ENCODE measurements at regions not wholly inside any gene's neighbourhood (a gene's known extent, or its start where the extent isn't known, plus 50 kb on each side); places are given as distances from the start of the nearest gene placed in this dataset.
"Not testable (repeated sequence)": the region's sequence is repeated elsewhere in the genome, so short reads cannot be mapped to it uniquely, and the experiment has no call there.

DNA sequence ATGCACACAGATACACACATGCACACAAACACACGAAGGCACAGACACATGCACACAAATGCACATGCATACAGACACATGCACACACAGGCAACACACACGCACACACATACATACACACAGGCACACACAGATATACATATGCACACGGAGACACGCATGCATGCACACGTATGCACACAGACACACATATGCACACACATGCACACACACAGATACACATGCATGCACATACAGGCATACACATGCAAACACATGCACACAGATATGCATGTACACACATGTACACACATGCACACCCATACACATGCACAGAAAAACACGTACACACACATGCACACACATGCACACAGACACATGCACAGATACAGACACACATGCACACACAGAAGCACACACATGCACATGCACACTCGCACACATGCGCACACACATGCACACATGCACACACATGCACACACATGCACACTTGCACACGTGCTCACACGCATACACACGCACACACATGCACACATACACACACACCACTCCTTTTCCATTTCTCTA, 70.8 kb upstream of the ALDH3B2 start:
- Histone ChIP-seq H3K4me3 (ENCODE audit: low read depth, low read length) (no peak overlapping the region), H3K27me3 (replicated peaks) (no peaks in the 10 kb centered on the region), H3K27ac (no peak overlapping the region), H3K36me3 (replicated peaks) (no peaks in the 10 kb centered on the region)
- no peak for DNase-seq
- TF ChIP-seq, protein P1, sequence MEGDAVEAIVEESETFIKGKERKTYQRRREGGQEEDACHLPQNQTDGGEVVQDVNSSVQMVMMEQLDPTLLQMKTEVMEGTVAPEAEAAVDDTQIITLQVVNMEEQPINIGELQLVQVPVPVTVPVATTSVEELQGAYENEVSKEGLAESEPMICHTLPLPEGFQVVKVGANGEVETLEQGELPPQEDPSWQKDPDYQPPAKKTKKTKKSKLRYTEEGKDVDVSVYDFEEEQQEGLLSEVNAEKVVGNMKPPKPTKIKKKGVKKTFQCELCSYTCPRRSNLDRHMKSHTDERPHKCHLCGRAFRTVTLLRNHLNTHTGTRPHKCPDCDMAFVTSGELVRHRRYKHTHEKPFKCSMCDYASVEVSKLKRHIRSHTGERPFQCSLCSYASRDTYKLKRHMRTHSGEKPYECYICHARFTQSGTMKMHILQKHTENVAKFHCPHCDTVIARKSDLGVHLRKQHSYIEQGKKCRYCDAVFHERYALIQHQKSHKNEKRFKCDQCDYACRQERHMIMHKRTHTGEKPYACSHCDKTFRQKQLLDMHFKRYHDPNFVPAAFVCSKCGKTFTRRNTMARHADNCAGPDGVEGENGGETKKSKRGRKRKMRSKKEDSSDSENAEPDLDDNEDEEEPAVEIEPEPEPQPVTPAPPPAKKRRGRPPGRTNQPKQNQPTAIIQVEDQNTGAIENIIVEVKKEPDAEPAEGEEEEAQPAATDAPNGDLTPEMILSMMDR (IDR thresholded peaks at IDR 0.05; ENCODE audit: low read depth, low read length, missing control alignments): no peak
- in situ Hi-C loops (cut with HindIII; ENCODE audit: low pct_ligation_motif_present, low sequenced_read_pairs): no loop called here

DNA sequence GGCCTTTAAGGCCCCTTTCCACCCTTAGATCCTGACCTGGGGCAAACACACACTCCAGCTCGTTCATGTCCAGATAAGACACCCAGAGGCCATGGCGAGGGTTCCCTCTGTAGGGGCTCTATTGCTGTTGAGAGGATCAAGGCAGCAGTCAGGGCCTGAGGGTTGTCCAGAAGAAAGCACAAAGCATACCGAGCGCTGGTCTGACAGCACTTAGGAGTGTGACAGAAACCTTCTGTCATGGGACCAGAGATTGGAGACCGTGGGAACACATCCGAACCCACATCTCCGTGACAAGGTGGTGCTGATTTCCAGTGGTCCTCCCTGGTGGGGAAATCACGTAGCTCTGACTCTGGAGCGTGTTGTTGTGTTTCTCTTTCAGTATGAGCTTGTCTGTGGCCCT, 69.8 kb upstream of the ALDH3B2 start:
- H3K27ac ChIP-seq; DNase-seq; H3K4me3 ChIP-seq (ENCODE audit: low read depth, low read length); H3K27me3 ChIP-seq (replicated peaks); H3K36me3 ChIP-seq (replicated peaks); in situ Hi-C loops (cut with HindIII; ENCODE audit: low pct_ligation_motif_present, low sequenced_read_pairs): not testable (repeated sequence)

DNA sequence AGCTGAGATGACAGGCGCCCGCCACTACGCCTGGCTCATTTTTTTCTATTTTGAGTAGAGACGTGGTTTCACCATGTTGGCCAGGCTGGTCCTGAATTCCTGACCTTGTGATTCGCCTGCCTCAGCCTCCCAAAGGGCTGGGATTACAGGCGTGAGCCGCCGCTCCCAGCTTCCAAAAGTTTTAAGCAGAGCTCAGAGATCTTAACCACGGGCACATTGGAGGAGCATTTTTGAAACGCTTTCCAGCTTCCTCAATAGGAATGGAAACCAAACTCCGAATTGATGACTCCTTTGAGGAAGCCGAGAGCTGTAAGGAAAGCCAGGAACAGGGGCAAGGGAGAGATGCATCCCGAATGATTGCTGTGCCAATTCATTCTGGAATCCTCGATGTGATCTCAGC, 63.8 kb upstream of the ALDH3B2 start:
- H3K36me3 ChIP-seq (replicated peaks); H3K27me3 ChIP-seq (replicated peaks); H3K27ac ChIP-seq; in situ Hi-C loops (cut with HindIII; ENCODE audit: low pct_ligation_motif_present, low sequenced_read_pairs); DNase-seq; H3K4me3 ChIP-seq (ENCODE audit: low read depth, low read length): not testable (repeated sequence)

DNA sequence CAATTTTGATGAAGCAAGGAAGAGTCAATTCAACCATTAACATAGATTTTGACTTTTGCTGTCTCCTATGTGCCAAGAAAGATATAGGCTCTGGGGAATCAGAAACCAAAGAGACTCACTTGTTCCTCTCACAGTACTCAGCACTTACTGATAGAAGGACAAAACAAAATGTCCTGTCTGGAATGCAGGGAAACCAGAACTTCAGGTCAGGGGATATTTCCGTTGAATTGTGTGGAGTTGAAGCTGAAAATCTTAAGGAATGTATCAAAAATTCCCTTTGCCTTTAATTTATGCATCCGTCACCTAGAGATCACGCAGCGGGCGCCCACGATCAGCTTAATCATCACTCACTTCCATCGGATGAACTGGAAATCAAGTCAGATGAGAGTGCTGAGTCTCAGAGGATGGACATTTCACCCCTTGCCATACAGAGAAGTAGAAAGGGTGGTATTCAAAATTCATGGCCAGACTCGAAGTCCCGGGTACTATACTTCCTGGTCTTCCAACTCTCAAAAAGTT, 63.2 kb upstream of the ALDH3B2 start:
- DNase-seq; H3K27me3 ChIP-seq (replicated peaks); H3K27ac ChIP-seq; in situ Hi-C loops (cut with HindIII; ENCODE audit: low pct_ligation_motif_present, low sequenced_read_pairs); H3K4me3 ChIP-seq (ENCODE audit: low read depth, low read length); H3K36me3 ChIP-seq (replicated peaks): not testable (repeated sequence)

DNA sequence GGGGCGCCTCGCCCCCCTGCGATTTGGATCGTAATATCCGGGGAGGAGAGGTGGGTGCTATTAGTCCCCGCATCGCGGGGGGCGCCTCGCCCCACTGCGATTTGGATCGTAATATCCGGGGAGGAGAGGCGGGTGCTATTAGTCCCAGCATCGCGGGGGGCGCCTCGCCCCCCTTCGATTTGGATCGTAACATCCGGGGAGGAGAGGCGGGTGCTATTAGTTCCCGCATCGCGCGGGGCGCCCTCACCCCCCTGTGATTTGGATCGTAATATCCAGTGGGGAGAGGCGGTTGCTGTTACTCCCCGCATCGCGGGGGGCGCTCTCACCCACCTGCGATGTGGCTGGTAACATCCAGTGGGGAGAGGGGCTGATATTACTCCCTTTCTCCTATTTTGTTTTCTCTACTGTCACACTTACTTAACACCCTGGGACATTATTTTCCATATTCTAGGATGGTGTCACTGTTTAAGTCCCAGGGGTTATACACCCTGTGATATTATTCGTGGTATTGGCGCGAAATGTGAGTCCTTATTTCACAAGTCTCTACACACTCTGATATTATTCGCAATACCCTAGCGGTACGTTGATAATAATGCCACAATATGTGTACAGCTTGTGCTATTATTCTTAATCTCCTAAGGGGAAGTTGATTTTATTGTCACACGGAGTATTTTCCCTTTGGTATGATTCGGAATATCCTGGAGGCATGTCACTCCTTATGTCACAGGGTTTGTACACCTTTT, 57.8 kb upstream of the ALDH3B2 start:
- Histone ChIP-seq H3K27me3 (replicated peaks) (no peaks in the 10 kb centered on the region), H3K36me3 (replicated peaks) (no peaks in the 10 kb centered on the region), H3K27ac (no peak overlapping the region), H3K4me3 (ENCODE audit: low read depth, low read length) (no peak overlapping the region)
- in situ Hi-C loops (cut with HindIII; ENCODE audit: low pct_ligation_motif_present, low sequenced_read_pairs): no loop called here
- TF ChIP-seq, protein P1 (IDR thresholded peaks at IDR 0.05; ENCODE audit: low read depth, low read length, missing control alignments): peak; percentile 29
- DNase-seq: no peak

DNA sequence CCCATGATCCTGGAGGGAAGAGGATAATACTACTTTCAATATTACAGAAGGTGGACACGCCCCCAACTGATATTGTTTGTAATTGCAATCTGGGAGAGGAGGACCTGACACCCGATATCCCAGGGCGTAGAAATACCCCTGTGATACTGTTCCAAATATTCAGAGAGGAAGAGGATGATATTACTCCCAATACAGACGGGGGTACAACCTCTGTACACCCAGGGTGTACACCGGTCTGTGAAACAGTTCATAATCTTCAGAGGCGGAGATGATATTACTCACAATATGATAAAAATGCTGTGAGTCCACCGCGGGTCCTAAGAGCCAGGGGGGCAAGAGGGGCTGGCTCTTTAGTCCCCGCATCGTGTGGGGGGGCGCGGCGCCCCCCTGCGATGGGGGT, 57.2 kb upstream of the ALDH3B2 start:
- no peak overlapping the region for H3K27ac ChIP-seq
- no peak overlapping the region for H3K4me3 ChIP-seq (ENCODE audit: low read depth, low read length)
- in situ Hi-C loops (cut with HindIII; ENCODE audit: low pct_ligation_motif_present, low sequenced_read_pairs): no loop called here
- TF ChIP-seq, protein P1 (IDR thresholded peaks at IDR 0.05; ENCODE audit: low read depth, low read length, missing control alignments): no peak
- no peaks in the 10 kb centered on the region for H3K36me3 ChIP-seq (replicated peaks)
- no peak for DNase-seq
- H3K27me3 ChIP-seq (replicated peaks): no peaks in the 10 kb centered on the region

DNA sequence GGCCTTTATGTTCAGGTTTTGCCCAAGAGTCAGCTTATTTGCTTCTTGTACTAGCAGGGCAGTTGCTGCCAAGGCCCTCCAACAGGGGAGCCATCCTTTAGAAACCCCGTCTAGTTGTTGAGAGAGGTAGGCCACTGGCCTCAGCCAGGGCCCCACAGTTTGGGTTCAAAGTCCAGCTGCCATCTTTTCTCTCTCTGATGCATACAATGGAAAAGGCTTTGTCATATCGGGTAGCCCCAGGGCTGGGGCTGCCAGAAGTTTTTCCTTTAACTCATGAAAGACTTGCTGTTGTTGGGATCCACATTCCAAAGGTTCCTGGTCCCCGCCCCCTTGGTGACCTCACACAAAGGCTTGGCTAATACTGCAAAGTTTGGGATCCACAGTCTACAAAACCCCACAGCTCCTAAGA, 53.7 kb upstream of the ALDH3B2 start:
- H3K27ac ChIP-seq; DNase-seq; in situ Hi-C loops (cut with HindIII; ENCODE audit: low pct_ligation_motif_present, low sequenced_read_pairs); H3K27me3 ChIP-seq (replicated peaks); H3K4me3 ChIP-seq (ENCODE audit: low read depth, low read length); H3K36me3 ChIP-seq (replicated peaks): not testable (repeated sequence)

DNA sequence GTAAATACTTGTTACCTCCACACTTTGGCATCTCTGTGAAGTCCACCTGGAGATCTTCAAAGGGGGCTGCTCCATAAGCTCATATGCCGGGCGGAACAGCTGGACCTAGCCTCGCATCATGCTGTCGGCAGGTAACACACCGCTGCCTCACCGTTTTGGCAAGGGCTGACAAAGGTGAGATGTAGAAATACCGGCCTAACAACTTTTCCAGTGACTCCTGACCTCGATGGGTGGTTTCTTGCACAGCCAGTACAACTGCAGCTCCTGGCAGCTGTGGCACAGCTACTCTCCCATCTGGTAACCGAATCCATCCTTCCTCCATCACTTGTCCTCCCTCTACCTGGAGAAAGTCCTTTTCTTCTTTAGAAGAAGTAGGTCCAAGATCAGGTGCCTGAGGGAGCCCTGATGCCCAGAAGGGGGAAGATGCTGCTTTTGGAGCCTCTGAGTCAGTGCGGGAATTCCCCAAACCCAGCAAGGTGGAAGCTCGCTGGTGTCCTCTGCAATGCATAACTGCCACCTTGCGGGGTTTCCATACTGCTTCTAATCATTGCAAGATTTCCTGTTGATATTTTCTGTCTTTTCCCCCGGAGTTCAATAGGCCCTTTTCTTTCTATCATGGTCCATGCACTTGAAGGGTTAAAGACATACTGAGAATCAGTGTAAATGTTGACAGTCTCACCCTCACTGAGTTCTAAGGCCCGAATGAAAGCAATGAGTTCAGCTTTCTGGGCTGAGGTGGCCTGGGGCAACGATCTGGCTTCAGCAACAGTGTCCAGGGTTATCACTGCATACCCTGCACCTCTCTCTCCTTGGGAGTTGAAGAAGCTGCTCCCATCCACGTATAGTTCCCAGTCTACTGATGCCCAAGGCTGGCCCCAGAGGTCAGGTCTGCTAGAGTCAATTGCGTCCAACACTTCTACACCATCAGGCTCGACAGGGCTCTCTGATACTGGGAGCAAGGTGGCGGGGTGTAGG, 52.9 kb upstream of the ALDH3B2 start:
- DNase-seq; H3K36me3 ChIP-seq (replicated peaks); H3K4me3 ChIP-seq (ENCODE audit: low read depth, low read length); H3K27me3 ChIP-seq (replicated peaks); in situ Hi-C loops (cut with HindIII; ENCODE audit: low pct_ligation_motif_present, low sequenced_read_pairs); H3K27ac ChIP-seq: not testable (repeated sequence)

All from brain microvascular endothelial cell (primary cell).